ENCODE measurements at regions not wholly inside any gene's neighbourhood (a gene's known extent, or its start where the extent isn't known, plus 50 kb on each side); places are given as distances from the start of the nearest gene placed in this dataset.

- peaks cover 7% of the 10 kb centered on the region for H3K9me3 ChIP-seq
- peak in 1 of 2 donors; percentile 64 for DNase-seq (ENCODE audit: low spot score in 2 of 2)
- no peaks in the 10 kb centered on the region for H3K4me1 ChIP-seq
- TF ChIP-seq CTCF (IDR thresholded peaks at IDR 0.05) (no peak), POLR2AphosphoS5 (IDR thresholded peaks at IDR 0.05) (no peak), POLR2A (IDR thresholded peaks at IDR 0.05) (no peak), EP300 (IDR thresholded peaks at IDR 0.05) (no peak)
- H3K27me3 ChIP-seq: no peaks in the 10 kb centered on the region
- no peak overlapping the region for H3K4me3 ChIP-seq
- WGBS: 85% methylated on average over 9 of the region's 9 CpGs
- no peak overlapping the region for H3K27ac ChIP-seq
- no peaks in the 10 kb centered on the region for H3K36me3 ChIP-seq
Observed at GRCh38 chr14:99081156-99081765, 190.7 kb downstream of the BCL11B start.

GRCh38 chr14:99081880-99082279, 190.1 kb downstream of the BCL11B start:
- peak in 1 of 2 donors; percentile 34 for DNase-seq (ENCODE audit: low spot score in 2 of 2)
- no peak overlapping the region for H3K4me3 ChIP-seq
- H3K27me3 ChIP-seq: no peaks in the 10 kb centered on the region
- H3K36me3 ChIP-seq: no peaks in the 10 kb centered on the region
- H3K4me1 ChIP-seq: no peaks in the 10 kb centered on the region
- TF ChIP-seq POLR2AphosphoS5 (IDR thresholded peaks at IDR 0.05) (no peak), EP300 (IDR thresholded peaks at IDR 0.05) (no peak), CTCF (IDR thresholded peaks at IDR 0.05) (no peak), POLR2A (IDR thresholded peaks at IDR 0.05) (no peak)
- peaks cover 7% of the 10 kb centered on the region for H3K9me3 ChIP-seq
- WGBS: 100% methylated on average over 2 of the region's 2 CpGs
- no peak overlapping the region for H3K27ac ChIP-seq

GRCh38 chr14:99093532-99094517, 178.2 kb downstream of the BCL11B start:
- H3K27ac ChIP-seq: peak overlapping the region; percentile 10
- no peaks in the 10 kb centered on the region for H3K9me3 ChIP-seq
- no peak for TF ChIP-seq POLR2AphosphoS5 (IDR thresholded peaks at IDR 0.05)
- TF ChIP-seq EP300 (IDR thresholded peaks at IDR 0.05): no peak
- no peak for TF ChIP-seq POLR2A (IDR thresholded peaks at IDR 0.05)
- TF ChIP-seq CTCF (IDR thresholded peaks at IDR 0.05): no peak
- H3K36me3 ChIP-seq: no peaks in the 10 kb centered on the region
- no peaks in the 10 kb centered on the region for H3K27me3 ChIP-seq
- H3K4me3 ChIP-seq: no peak overlapping the region
- H3K4me1 ChIP-seq: peaks cover 5% of the 10 kb centered on the region
- WGBS: 48% methylated on average over 17 of the region's 17 CpGs
- DNase-seq (ENCODE audit: low spot score in 2 of 2): no peak

- H3K27ac ChIP-seq: no peak overlapping the region
- H3K4me3 ChIP-seq: no peak overlapping the region
- H3K36me3 ChIP-seq: no peaks in the 10 kb centered on the region
- DNase-seq (ENCODE audit: low spot score in 2 of 2): no peak
- TF ChIP-seq POLR2AphosphoS5 (IDR thresholded peaks at IDR 0.05) (no peak), EP300 (IDR thresholded peaks at IDR 0.05) (no peak), CTCF (IDR thresholded peaks at IDR 0.05) (no peak), POLR2A (IDR thresholded peaks at IDR 0.05) (no peak)
- peaks cover 14% of the 10 kb centered on the region for H3K4me1 ChIP-seq
- H3K27me3 ChIP-seq: no peaks in the 10 kb centered on the region
- 73% methylated on average over 12 of the region's 12 CpGs for WGBS
- H3K9me3 ChIP-seq: no peaks in the 10 kb centered on the region
Observed at GRCh38 chr14:99094901-99095300, 177.1 kb downstream of the BCL11B start.

GRCh38 chr14:99095369-99095768, 176.6 kb downstream of the BCL11B start:
- 91% methylated on average over 2 of the region's 2 CpGs for WGBS

More at GRCh38 chr14:99095369-99095768, 176.6 kb downstream of the BCL11B start:
- TF ChIP-seq CTCF (IDR thresholded peaks at IDR 0.05): no peak
- TF ChIP-seq POLR2AphosphoS5 (IDR thresholded peaks at IDR 0.05): no peak
- no peak for TF ChIP-seq POLR2A (IDR thresholded peaks at IDR 0.05)
- no peak for TF ChIP-seq EP300 (IDR thresholded peaks at IDR 0.05)
- Histone ChIP-seq H3K4me3 (no peak overlapping the region), H3K36me3 (no peaks in the 10 kb centered on the region), H3K27ac (no peak overlapping the region), H3K4me1 (peaks cover 19% of the 10 kb centered on the region), H3K27me3 (no peaks in the 10 kb centered on the region), H3K9me3 (no peaks in the 10 kb centered on the region)
- DNase-seq (ENCODE audit: low spot score in 2 of 2): no peak

All from suprapubic skin (tissue), 4 donors.